ENCODE measurements at regions not wholly inside any gene's neighbourhood (a gene's known extent, or its start where the extent isn't known, plus 50 kb on each side); places are given as distances from the start of the nearest gene placed in this dataset.
"Not testable (repeated sequence)": the region's sequence is repeated elsewhere in the genome, so short reads cannot be mapped to it uniquely, and the experiment has no call there.

- no peak for DNase-seq
Measured at GRCh38 chr9:104980039-104980654, 52.2 kb upstream of the ABCA1 start.

GRCh38 chr9:104981543-104982129 is 53.7 kb upstream of the ABCA1 start:
- no peak for DNase-seq

GRCh38 chr9:104982543-104982942 is 54.6 kb upstream of the ABCA1 start:
- no peak for DNase-seq

GRCh38 chr9:104983491-104983890 is 55.5 kb upstream of the ABCA1 start:
- DNase-seq, result no peak

GRCh38 chr9:104984121-104984520 is 56.2 kb upstream of the ABCA1 start:
- no peak for DNase-seq

- DNase-seq, result no peak
Measured at GRCh38 chr9:104984542-104984941, 56.6 kb upstream of the ABCA1 start.

- DNase-seq, result no peak
Measured at GRCh38 chr9:104984948-104985347, 57.0 kb upstream of the ABCA1 start.

- no peak for DNase-seq
Measured at GRCh38 chr9:104986096-104986495, 58.1 kb upstream of the ABCA1 start.

- DNase-seq, result no peak
Measured at GRCh38 chr9:104987743-104988142, 59.8 kb upstream of the ABCA1 start.

GRCh38 chr9:104988539-104988938 is 60.6 kb upstream of the ABCA1 start:
- DNase-seq, result no peak

- peak; percentile 47 for DNase-seq
Measured at GRCh38 chr9:104991144-104991953, 63.4 kb upstream of the ABCA1 start.

- no peak for DNase-seq
Measured at GRCh38 chr9:104992659-104993058, 64.7 kb upstream of the ABCA1 start.

GRCh38 chr9:104993291-104993963 is 65.5 kb upstream of the ABCA1 start:
- DNase-seq, result no peak

GRCh38 chr9:104997536-104997935 is 69.6 kb upstream of the ABCA1 start:
- DNase-seq, result no peak

- DNase-seq, result no peak
Measured at GRCh38 chr9:104999136-104999535, 71.2 kb upstream of the ABCA1 start.

- not testable (repeated sequence) for DNase-seq
Measured at GRCh38 chr9:105000529-105000928, 72.6 kb upstream of the ABCA1 start.

GRCh38 chr9:105004466-105005090 is 76.6 kb upstream of the ABCA1 start:
- no peak for DNase-seq

- no peak for DNase-seq
Measured at GRCh38 chr9:105005186-105005585, 77.2 kb upstream of the ABCA1 start.

GRCh38 chr9:105006514-105006913 is 78.6 kb upstream of the ABCA1 start:
- DNase-seq, result no peak

- no peak for DNase-seq
Measured at GRCh38 chr9:105007143-105007542, 79.2 kb upstream of the ABCA1 start.

- not testable (repeated sequence) for DNase-seq
Measured at GRCh38 chr9:105010089-105010488, 82.1 kb upstream of the ABCA1 start.

- no peak for DNase-seq
Measured at GRCh38 chr9:105021917-105022316, 94.0 kb upstream of the ABCA1 start.

GRCh38 chr9:105022545-105022944 is 94.6 kb upstream of the ABCA1 start:
- not testable (repeated sequence) for DNase-seq

Measured in cortex of kidney (tissue), 1 donor.